8988T (cell line): ENCODE measurements at regions not wholly inside any gene's neighbourhood (a gene's known extent, or its start where the extent isn't known, plus 50 kb on each side); places are given as distances from the start of the nearest gene placed in this dataset.

Experiments used
- DNase-seq: peaks from one replicate; pipeline ENCODE4 v3.0.0; 2011

DNA sequence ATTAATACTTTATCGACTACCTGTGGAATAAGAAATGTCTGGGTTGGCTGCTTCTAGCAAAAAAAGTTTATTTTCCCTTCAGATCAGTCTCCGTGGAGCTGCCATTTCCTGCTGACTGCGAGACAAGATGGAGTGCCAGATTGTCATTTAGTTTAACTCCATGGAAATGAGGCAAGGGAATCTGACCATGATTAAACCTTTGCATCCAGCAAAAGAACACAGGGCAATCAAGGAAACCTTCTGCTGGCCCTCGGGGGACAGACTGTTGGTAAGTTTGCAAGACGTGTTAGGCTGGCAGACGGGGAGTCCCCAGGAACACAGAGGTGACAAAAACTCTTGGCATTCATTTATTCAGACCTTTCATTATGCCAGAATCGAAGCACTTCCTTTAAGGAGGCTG is 52.2 kb upstream of the SPACA1 start:
- no peak for DNase-seq

DNA sequence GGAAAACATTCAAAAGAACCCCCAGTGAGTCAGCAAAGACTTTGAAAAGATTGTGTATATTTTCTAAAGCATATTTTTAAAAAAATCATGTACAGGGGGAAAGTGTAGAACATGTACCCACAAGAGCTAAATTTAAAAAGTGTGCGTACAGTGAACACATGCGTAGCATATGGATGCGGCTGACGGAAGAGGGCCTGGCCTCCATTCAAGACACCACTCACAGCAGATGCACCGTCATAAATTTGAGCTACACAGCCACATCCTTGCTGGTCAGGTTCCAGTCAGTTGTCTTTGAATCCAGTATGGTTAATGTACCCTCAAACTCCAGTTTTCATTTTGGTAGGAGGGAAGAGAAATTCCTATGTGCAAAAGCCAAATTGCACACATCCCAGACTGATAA is 54.3 kb upstream of the SPACA1 start:
- DNase-seq: no peak

DNA sequence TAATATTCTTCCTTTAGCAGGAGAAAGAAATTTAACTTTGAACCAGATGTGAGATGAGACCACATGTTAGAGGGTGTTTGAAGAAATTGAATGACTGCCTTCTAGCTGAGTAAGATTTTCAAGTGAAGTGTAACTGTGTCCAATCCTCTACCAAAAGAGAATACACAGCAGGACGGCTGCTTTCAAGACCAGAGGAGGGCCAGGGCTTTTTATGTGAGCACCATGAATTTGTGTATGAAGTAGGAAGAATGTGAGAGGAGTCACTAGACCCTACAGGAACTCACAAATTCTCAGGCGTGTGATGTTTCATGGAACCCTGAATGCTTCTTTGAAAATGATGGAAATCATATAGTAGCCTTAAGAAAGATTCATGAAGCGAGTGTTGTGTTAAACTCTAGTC is 56.8 kb upstream of the SPACA1 start:
- DNase-seq: no peak

DNA sequence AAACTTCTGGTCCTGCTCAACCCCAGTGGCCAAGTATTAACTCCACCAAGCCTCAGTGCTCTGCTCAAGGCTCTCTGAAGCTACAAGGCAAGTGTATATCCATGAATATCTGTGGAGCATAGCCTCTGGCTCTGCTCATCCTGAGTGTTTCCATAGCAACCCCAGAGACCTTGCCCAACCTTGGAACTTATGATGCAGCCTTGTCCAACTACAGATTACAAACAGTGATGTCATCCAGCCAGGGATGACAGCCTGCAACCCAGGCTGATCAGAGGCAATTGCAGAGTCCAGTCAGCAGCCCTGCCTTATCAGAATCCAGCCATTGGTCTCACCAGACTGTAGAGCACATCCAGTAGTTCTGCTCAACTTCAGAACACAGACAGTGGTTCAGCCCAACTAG is 65.5 kb upstream of the SPACA1 start:
- DNase-seq: no peak

DNA sequence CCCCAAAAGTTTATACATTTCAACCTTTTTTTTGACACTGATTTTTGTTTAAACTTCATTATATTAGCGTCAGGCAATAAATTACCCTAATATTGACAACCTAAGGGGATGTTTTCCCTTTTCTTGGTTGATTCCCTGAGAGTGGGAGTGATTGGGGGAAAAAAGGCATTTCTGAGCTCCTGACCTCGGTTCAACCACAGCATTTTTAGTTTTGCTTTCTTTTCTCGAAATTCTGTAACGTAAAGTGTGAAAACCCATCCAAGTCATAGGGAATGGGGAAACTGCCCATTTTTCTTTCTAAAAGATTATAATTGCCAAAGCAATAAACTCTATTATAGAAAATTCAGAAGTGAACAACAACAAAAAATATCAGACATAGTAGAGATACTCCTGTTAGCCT is 67.9 kb upstream of the SPACA1 start:
- DNase-seq: no peak

DNA sequence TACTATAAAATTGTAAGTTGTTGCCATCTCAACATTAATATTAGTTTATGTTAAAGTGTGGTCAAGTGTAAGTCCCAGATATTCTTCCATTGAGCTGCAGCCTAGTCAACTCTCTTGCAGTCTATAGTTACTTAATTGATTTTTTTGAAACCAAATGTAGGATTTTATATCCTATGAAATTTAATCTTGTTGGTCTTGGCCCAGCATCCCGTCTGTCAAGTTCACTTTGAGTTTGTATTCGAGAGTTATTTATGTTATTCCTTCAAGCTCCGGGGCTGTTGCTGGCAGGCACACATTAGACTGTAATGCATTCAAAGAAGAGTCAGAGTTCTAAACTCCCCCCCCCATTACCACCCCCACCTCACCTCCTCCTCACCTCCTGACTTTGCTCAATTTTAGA is 71.0 kb upstream of the SPACA1 start:
- DNase-seq: no peak

DNA sequence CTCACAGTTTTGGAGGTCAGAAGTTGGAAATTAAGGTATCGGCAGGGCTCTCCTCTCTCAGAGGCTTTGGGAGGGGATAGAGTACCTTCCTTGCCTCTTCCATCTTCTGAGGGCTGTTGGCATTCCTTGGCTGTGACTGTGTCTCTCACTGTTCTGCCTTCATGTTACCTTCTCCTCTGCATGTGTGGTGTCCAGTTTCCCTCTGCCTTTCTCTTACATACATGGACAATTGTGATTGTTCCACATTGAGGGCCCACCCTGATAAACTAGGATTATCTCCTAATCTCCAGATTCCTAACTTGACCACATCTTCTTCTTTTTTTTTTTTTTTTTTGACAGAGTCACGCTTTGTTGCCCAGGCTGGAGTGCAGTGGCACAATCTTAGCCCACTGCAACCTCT is 72.1 kb upstream of the SPACA1 start:
- no peak for DNase-seq

DNA sequence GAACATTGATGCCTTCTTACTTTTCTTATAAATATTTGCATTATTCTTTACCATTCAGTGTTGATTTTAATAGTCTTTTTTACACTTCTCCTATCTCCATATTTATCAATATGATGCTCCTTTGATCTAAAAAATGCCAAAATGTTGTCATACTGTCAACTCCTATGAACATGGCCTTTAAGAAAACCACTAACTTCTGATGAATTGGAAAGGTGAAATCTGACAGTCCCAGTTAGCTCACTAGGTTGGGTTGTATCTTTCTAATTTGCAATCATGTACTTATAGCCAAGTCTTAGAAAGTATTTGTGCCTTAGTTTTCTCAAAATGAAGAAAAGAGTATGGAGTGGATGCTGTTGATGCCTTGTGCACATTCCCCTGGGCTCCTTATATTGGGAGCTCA is 75.4 kb upstream of the SPACA1 start:
- DNase-seq: no peak

DNA sequence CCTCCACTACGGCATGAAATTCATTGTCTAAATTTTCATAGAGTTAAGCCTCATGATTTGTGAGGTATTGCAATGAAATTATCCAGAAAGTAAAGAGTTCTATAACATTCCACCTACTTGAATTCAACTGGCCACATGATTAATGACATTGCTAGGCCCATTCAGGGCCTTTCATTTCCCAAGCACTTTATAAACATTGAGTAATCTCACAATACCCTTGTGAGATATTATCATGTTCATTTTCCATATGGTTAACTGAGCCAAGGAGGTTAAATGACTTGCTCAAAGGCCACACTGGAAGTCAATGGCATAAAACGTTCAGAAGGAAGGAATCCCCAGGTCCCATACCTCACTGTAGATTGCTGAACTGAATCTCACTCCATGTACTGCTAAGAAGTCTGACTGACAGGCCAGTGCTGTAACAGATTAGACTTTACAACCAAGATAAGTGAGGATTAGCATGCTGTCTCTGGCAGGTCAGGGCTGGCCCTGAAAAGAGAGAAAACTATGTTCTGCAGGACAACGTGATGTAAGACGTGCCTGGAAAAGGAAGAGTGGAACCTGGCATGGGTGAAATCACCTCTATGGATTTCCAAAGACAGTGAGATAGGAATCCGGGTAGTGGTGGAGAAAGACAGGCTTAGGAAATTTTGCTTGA is 75.9 kb upstream of the SPACA1 start:
- no peak for DNase-seq

DNA sequence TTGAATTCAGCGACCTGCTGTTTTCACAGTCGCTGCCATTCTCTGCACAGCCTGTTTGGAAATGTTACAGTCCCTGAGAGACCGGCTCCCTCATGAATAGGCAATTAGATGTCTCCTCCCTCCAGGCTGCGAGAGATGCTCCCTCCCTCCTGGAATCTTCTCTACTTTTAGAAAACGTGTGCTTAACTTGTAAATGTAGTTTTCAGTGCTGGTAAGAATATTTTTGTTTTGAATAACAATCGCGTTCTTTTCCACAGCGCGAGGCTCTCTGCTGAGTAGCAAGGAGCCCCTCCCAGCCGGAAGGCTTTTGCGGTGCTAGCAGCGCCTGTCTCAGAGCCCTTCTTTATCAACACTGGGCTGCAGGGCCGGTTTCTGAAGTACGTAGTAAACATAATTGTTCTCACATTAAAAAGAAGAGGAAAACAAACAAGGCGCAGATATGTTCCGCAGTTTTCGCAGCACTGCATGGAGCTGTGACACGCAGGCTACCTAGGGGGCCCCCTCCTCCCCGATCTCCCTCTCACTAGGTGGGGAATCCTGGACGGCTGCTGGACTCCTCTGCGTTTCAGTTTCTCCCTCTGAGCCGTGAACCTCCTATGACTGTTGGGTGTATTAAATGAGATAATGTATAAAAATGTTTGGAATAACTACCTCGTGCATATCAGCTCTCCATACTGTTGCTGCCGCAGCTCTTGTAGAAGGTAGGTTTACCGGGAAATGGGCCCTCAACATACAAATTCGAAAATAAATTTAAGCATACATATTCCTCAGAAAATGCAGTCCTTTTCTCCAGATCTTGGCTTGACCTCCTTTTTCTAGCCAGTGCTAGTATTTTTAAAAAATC is 79.0 kb upstream of the SPACA1 start:
- no peak for DNase-seq

DNA sequence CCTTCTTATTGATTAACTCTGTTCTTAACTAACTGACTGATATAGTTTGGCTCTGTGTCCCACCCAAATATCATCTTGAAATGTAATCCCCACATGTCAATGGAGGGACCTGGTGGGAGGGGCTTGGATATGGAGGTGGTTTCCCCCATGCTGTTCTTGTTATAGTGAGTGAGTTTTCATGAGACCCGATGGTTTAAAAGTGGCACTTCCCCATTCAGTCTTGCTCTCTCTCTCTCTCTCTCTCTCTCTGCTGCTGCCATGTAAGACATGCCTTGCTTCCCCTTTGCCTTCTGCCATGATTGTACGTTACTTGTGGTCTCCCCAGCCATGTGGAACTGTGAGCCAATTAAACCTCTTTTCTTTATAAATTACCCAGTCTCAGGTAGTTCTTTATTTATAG is 81.8 kb upstream of the SPACA1 start:
- DNase-seq: no peak

DNA sequence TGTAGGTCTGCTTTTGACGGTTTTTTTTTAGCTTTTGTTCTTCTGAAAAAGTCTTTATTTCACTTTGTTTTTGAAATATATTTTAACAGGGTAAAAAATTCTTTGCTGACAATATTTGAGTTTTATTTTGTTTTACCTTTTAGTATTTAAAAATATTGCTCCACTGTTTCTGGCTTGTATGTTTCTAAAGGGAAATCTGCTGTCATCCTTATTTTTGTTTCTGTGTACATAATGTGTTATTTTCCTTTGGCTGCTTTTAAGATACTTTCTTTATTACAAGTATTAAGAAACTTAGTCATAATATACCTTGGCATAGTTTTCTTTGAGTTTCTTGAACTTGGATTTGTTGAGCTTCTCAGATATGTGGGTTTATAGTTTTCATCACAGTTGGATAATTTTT is 88.6 kb upstream of the SPACA1 start:
- DNase-seq: no peak

DNA sequence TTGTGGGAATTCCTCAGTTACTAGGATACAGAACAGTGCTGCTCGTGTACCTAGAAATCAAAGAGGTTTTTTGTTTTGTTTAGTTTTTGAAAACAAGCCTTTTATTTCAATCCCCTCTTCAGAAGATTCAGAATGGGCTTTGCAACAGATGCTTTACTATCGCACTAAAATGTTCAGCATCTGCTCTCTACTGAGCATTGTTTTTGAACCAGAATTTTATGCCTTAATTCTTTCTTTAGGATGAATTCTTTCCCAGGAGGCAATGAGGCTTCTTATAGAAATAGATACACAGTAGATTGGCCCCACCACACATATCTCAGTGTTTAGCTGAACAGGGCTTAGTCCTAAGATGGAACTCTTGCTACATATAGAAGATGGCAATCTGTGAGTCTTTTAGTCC is 95.9 kb upstream of the SPACA1 start:
- no peak for DNase-seq

DNA sequence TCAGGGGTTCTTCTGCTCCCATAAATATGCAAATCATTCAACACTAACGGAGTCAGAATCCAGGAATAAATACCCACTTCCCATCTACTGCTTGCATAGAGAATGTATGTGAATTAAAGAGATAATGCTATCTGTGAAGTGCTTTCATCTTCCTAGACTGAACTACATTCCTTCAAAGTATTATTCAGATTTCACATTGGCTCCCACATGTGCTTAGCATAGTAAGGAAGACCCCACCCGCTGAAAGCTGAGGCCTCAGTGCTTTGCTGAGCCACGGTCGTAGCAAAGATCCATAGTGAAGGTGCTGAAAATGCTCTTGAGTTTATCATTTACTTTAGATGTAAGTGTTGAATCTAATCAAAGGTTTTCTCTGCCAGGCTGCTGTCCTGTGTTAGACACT is 97.0 kb upstream of the SPACA1 start:
- DNase-seq: no peak

DNA sequence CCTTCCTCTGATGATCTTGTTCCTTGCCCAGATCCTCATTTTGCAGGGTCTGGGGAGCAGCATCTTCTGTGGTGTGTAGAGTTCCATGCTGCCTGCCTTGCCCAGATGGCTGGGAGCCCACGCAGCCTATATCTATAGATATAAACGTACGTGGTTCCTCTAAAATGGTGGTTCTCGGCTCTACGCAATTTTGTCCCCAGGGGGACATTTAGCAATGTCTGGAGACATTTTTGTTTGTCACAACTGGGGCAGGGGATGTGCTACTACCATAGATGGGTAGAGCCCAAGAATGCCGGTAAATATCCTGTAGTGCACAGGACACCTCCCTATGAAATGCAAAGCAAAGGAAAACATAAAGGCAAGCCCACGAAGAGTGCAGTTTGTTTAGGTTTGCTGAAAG is 98.4 kb upstream of the SPACA1 start:
- DNase-seq: no peak

DNA sequence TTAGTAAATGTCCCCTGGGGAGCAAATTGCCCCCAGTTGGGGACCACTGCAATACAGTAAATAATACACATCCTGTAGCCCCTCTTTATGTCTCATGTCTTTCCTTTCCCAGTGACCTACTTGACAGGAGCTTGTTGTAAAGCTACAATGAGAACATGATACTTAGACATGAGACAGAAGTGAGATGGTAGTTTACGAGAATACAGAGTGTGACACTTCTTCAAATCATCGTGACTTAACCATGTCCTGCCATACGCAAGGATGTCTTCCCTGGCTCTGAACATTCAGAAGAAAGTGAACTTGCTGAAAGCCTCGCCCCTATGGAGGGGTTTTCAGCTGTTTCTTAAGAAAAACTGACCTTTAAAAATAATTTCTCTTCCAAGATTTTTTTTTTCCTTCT is 101.0 kb upstream of the SPACA1 start:
- DNase-seq: no peak

DNA sequence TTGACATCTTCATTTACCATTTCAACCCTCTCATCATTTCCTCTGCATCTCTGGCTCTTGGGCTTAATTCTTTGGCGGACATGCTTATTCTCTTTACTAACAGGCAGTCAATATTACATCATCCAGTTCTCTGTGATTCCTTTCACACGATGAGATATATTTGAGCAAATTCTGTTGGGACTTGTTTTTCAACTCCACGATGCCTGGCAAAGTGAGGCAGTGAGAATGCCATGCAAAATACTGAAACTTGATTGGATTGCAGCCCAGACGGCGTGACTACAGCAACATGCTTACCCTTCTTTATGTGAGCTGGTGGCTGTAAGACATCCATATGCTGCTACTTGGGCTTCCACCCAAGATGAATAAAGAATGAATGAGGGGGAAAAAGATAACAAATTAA is 101.7 kb upstream of the SPACA1 start:
- no peak for DNase-seq

DNA sequence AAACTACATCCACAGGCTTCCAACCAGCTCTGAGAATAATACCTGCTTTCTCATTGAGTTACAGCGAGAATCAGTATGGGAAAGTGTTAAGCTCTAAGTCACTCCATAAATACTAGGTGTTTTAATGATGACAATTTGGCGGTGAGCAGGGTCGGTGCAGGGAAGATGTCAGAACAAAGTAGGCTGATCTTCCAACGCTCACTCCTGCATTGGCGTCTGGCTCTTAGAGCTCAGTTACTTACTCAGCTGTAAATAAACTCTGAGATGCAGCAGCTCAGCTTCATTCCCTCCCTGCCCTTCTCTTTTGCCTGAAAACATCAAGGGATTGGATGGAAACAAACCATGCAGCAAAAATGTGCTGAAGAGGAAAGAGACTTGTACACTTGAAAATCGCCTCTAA is 102.5 kb upstream of the SPACA1 start:
- no peak for DNase-seq

DNA sequence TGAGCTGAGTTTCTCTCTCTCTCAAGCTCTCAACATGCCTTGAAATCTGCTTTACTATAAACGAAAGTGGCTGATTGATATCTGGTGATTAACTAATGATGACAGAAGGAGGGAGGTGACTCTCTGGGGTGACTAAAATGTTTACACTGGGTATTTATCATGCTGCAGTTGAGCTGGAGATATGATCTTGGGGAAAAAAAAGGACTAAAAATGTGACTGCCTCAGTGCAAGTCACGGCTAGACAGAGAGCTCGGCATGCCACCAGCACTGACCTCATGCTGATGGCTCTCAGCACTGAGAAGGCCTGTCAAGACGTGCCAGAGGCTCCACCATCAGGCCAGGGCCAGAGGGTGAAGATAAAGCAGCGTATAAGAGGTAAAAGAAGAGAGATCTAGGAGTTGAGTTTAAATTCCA is 103.1 kb upstream of the SPACA1 start:
- no peak for DNase-seq

DNA sequence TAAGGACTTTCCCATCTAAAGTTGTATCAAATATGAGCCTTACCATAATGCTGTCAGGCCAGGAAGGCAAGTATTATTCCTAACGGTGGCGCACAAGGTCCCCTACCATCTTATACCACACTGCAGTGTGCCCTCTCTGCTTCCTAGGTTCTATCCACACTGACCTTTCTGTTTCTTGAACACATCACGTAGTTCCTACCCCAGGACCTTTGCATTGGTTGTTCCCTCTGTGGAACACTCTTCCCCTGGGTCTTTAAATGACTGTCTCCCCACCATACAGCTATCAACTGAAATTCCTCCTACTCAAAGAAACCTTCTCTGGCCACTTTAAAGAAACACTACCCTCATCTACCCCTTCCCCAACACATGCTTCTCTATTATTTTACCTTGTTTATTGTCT is 104.5 kb upstream of the SPACA1 start:
- no peak for DNase-seq

DNA sequence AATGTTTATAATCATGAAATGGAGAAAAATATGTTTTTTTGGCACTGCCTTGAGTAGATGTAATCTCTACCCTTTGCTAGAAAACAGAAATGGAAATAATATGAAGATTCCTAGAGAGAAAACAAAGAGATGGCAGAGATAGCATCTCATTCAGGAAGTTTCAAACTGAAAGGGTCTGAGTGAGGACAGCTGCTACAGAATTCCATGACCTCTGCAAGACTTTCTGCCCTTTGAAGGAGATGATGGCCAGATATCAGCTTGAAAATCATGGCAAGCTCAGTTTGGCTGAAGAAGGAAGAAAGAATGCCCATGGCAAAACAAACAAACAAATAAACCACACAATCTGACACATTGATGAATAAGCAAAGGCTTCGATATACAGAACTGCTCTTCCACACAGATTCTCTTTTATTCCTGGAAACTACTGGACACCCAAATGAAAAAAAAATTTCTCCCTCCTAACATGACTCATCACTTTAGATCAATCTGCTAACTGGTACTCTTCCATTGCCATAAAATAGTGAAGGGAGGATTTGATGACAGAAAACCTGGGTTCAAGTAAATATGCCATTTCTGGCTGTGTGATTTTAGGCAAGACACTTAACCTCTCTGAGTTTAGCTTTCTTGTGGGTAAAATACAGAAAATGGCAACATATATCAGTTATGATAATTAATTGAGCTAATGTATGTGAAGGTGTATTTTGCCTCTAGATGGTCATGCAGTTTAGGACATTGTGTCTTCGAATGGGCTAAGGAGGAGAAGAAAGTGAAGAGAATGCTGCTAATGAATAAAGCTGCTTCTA is 105.9 kb upstream of the SPACA1 start:
- no peak for DNase-seq

DNA sequence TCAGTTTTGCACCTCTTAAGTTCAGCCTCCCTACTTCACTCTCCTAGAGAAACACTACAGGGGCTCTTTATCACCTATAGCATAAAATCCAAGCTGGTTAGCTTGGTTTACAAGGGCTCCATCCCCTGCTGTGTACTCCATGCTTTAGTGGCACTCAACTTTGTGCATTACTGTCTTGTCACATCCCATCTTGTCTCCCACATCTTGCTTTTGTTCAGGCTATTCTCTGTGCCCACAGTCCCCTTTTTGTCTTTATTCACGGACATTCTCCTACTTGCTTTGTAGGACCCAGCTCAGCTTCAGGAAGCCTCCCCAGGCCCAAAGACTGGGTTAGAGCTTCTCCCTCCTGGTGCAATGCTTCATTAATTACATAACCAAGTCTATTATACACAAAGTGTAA is 107.9 kb upstream of the SPACA1 start:
- DNase-seq: no peak

DNA sequence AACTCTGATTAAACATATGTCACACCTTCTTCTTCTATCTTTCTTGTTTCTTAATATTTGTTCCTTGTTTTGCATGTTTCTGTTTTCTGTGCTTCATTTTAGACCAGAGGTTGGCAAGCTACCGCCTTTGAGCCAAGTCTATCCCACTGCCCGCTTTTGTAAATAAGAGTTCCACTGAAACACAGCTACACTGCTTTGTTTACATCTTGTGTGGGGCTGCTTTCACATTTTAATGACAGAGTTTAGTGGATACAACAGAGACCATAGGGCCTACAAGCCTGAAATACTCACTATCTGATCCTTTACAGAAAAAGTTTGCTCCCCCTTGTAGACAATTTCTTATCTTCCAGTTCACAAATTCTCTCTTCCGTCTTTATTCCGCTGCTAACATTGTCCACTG is 109.4 kb upstream of the SPACA1 start:
- no peak for DNase-seq

DNA sequence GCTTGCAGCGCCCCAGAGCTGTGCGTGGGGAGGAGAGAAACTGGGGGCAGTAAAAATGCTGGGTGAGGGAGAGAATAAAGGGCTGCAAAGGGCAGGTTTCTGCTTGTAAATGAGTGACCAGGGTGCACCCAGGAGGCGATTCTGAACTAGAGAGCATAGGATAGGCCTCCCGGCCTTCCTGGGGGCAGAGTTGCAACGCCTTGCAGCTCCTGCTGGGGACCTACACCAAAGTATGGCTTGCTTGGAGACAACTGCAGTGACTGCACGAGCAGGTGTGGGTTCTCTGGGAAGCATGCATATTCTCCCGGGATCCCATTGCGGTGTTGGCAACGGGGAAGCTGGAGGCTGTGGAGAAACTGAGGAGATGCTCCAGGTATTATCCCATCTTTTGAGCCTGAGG is 111.6 kb upstream of the SPACA1 start:
- DNase-seq: no peak
